Mesothelial cell of epicardium (in vitro differentiated cells): ENCODE measurements at regions not wholly inside any gene's neighbourhood (a gene's known extent, or its start where the extent isn't known, plus 50 kb on each side); places are given as distances from the start of the nearest gene placed in this dataset.
"Not testable (repeated sequence)": the region's sequence is repeated elsewhere in the genome, so short reads cannot be mapped to it uniquely, and the experiment has no call there.

Experiments used
- DNase-seq, 2 experiments: peaks; one replicate each; pipeline ENCODE4 v3.0.0; 2021; ENCODE audit warnings: low spot score in 2 of 2; ENCODE audit not compliant: unreplicated experiment in 2 of 2
- H3K27ac Mint-ChIP-seq: 2 replicates; pipeline ENCODE4 v1.8.0; 2021; ENCODE audit warnings: mixed read lengths
- H3K27me3 Mint-ChIP-seq: 2 replicates; pipeline ENCODE4 v1.8.0; 2021; ENCODE audit warnings: low read depth, mixed read lengths
- H3K36me3 Mint-ChIP-seq: 2 replicates; pipeline ENCODE4 v1.8.0; 2021; ENCODE audit warnings: mixed read lengths
- H3K4me1 Mint-ChIP-seq: 2 replicates; pipeline ENCODE4 v1.8.0; 2021; ENCODE audit warnings: mixed read lengths
- H3K4me3 Mint-ChIP-seq: 2 replicates; pipeline ENCODE4 v1.8.0; 2021; ENCODE audit warnings: mild to moderate bottlenecking, moderate library complexity, mixed read lengths
- H3K9me3 Mint-ChIP-seq: 2 replicates; pipeline ENCODE4 v1.8.0; 2021; ENCODE audit warnings: mixed read lengths
- CTCF ChIP-seq: fragments of 200-600 bp; sonication (generic); IDR thresholded peaks from one replicate; pipeline ENCODE4 v1.5.0; 2021; ENCODE audit warnings: antibody characterized with exemption; ENCODE audit not compliant: unreplicated experiment

DNA sequence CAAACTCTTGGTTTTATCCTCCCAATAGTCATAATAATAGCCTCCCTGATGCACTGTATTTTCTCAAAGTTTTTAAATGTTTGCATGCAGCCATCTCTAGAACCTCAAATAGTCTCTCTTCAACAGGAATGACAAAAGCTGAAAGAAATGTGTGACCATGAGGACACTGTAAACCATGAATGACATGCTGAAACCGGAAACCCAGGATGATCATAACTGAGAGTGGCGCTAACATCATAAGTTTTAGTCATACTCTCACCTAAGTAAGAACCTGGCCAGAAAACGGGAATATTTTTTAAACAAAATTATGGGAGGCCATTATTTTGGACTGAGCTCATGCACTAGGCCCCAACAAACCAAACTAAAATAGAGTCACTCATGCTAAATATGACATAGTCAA, 278.4 kb upstream of the STXBP5 start:
- H3K27me3 Mint-ChIP-seq: no peaks in the 10 kb centered on the region
- no peak overlapping the region for H3K27ac Mint-ChIP-seq

GRCh38 chr6:146928503-146928902, 275.7 kb upstream of the STXBP5 start:
- Mint-ChIP-seq H3K4me3 (no peak overlapping the region), H3K4me1 (no peaks in the 10 kb centered on the region), H3K9me3 (peaks cover 3% of the 10 kb centered on the region), H3K36me3 (no peaks in the 10 kb centered on the region), H3K27ac (no peak overlapping the region), H3K27me3 (peaks cover 4% of the 10 kb centered on the region)
- no peak for TF ChIP-seq CTCF
- no peak for DNase-seq

More for the DNA sequence above, 278.4 kb upstream of the STXBP5 start:
- DNase-seq: no peak
- TF ChIP-seq CTCF: no peak
- no peak overlapping the region for H3K4me3 Mint-ChIP-seq
- peaks cover 7% of the 10 kb centered on the region for H3K9me3 Mint-ChIP-seq
- no peaks in the 10 kb centered on the region for H3K4me1 Mint-ChIP-seq
- H3K36me3 Mint-ChIP-seq: no peaks in the 10 kb centered on the region

DNA sequence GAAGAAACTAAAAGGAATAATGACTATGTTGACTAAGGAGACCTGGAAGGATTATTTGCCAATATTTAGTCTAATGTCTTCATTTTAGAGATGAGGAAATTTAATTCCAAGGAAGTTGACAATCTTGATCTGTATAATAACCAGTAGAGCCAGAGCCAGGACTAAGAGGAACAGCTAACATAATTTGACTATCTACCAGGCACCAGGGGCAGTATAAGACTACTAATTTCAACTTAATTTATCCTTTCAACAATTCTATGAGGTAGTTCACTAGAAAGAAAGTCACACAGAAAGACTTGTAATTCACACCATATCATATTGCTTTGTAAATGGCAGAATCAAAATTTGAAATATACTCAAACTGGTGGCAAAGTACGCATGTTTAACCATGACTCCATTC, 273.0 kb upstream of the STXBP5 start:
- Mint-ChIP-seq H3K4me1 (no peaks in the 10 kb centered on the region), H3K9me3 (no peaks in the 10 kb centered on the region), H3K36me3 (no peaks in the 10 kb centered on the region), H3K4me3 (no peak overlapping the region), H3K27me3 (peaks cover 8% of the 10 kb centered on the region), H3K27ac (no peak overlapping the region)
- TF ChIP-seq CTCF: no peak
- no peak for DNase-seq

- peaks cover 5% of the 10 kb centered on the region for H3K36me3 Mint-ChIP-seq
- DNase-seq: no peak
- TF ChIP-seq CTCF: no peak
- H3K27me3 Mint-ChIP-seq: peaks cover 8% of the 10 kb centered on the region
- peaks cover 25% of the 10 kb centered on the region for H3K9me3 Mint-ChIP-seq
- H3K4me1 Mint-ChIP-seq: peaks cover 6% of the 10 kb centered on the region
- no peak overlapping the region for H3K4me3 Mint-ChIP-seq
- no peak overlapping the region for H3K27ac Mint-ChIP-seq
Observed at GRCh38 chr6:146937316-146937715, 266.9 kb upstream of the STXBP5 start.

- no peak for TF ChIP-seq CTCF
- Mint-ChIP-seq H3K4me3 (no peak overlapping the region), H3K27me3 (peaks cover 4% of the 10 kb centered on the region), H3K4me1 (peaks cover 6% of the 10 kb centered on the region), H3K36me3 (peaks cover 8% of the 10 kb centered on the region), H3K9me3 (peaks cover 30% of the 10 kb centered on the region), H3K27ac (no peak overlapping the region)
- no peak for DNase-seq
Observed at GRCh38 chr6:146938266-146938665, 266.0 kb upstream of the STXBP5 start.

GRCh38 chr6:146939456-146939855, 264.8 kb upstream of the STXBP5 start:
- not testable (repeated sequence) for H3K4me3 Mint-ChIP-seq, DNase-seq, H3K4me1 Mint-ChIP-seq, H3K36me3 Mint-ChIP-seq, H3K27ac Mint-ChIP-seq, H3K27me3 Mint-ChIP-seq
- peaks cover 30% of the 10 kb centered on the region for H3K9me3 Mint-ChIP-seq
